Suprapubic skin (tissue), 4 donors: ENCODE measurements at regions not wholly inside any gene's neighbourhood (a gene's known extent, or its start where the extent isn't known, plus 50 kb on each side); places are given as distances from the start of the nearest gene placed in this dataset.

Source experiments
- CTCF ChIP-seq, 2 donors: fragments of 200-600 bp in 1 of 2; fragments of 450-650 bp in 1 of 2; sonication (generic) in 1 of 2; IDR thresholded peaks; one replicate each; pipeline ENCODE4 v1.5.1; 2016 to 2019; ENCODE audit warnings: antibody characterized with exemption in 2 of 2, mild to moderate bottlenecking in 1 of 2, moderate library complexity in 1 of 2
- EP300 ChIP-seq: sonication (generic); formaldehyde crosslinking; IDR thresholded peaks from one replicate; pipeline ENCODE4 v1.6.1; 2017; ENCODE audit warnings: antibody characterized with exemption
- POLR2A ChIP-seq, 2 donors: fragments of 450-650 bp; IDR thresholded peaks; one replicate each; pipeline ENCODE4 v1.6.1; 2017; ENCODE audit warnings: antibody characterized with exemption in 2 of 2, mild to moderate bottlenecking in 2 of 2, moderate library complexity in 2 of 2
- POLR2AphosphoS5 ChIP-seq, 3 donors: sonication (generic); formaldehyde crosslinking; IDR thresholded peaks; one replicate each; pipeline ENCODE4 v1.6.1; 2017; ENCODE audit warnings: antibody characterized with exemption in 3 of 3

- TF ChIP-seq POLR2A (IDR thresholded peaks at IDR 0.05) (no peak), POLR2AphosphoS5 (IDR thresholded peaks at IDR 0.05) (no peak), CTCF (IDR thresholded peaks at IDR 0.05) (no peak), EP300 (no peak)
Measured at GRCh38 chr1:4425892-4426291, 228.5 kb upstream of the AJAP1 start.
